ENCODE measurements at regions not wholly inside any gene's neighbourhood (a gene's known extent, or its start where the extent isn't known, plus 50 kb on each side); places are given as distances from the start of the nearest gene placed in this dataset.

GRCh38 chr3:107428051-107428858, 51.0 kb downstream of the CCDC54 start:
- DNase-seq (ENCODE audit: low read depth, low spot score) = no peak

- DNase-seq (ENCODE audit: low read depth, low spot score) = peak; percentile 73
Measured at GRCh38 chr3:107429320-107430181, 52.3 kb downstream of the CCDC54 start.

GRCh38 chr3:107430214-107430995, 53.2 kb downstream of the CCDC54 start:
- DNase-seq (ENCODE audit: low read depth, low spot score) = no peak

- no peak for DNase-seq (ENCODE audit: low read depth, low spot score)
Measured at GRCh38 chr3:107430996-107431245, 53.7 kb downstream of the CCDC54 start.

- no peak for DNase-seq (ENCODE audit: low read depth, low spot score)
Measured at GRCh38 chr3:107431246-107432012, 54.2 kb downstream of the CCDC54 start.

GRCh38 chr3:107432013-107432515, 54.8 kb downstream of the CCDC54 start:
- DNase-seq (ENCODE audit: low read depth, low spot score) = no peak

GRCh38 chr3:107432646-107433045, 55.4 kb downstream of the CCDC54 start:
- DNase-seq (ENCODE audit: low read depth, low spot score) = no peak

- DNase-seq (ENCODE audit: low read depth, low spot score) = no peak
Measured at GRCh38 chr3:107436029-107436428, 58.8 kb downstream of the CCDC54 start.

- no peak for DNase-seq (ENCODE audit: low read depth, low spot score)
Measured at GRCh38 chr3:107438671-107439070, 61.4 kb downstream of the CCDC54 start.

- DNase-seq (ENCODE audit: low read depth, low spot score) = no peak
Measured at GRCh38 chr3:107441617-107442016, 64.4 kb downstream of the CCDC54 start.

- DNase-seq (ENCODE audit: low read depth, low spot score) = no peak
Measured at GRCh38 chr3:107443461-107443860, 66.2 kb downstream of the CCDC54 start.

GRCh38 chr3:107446706-107447105, 69.5 kb downstream of the CCDC54 start:
- DNase-seq (ENCODE audit: low read depth, low spot score) = no peak

GRCh38 chr3:107450254-107450893, 72.4 kb upstream of the BBX start:
- no peak for DNase-seq (ENCODE audit: low read depth, low spot score)

GRCh38 chr3:107452436-107452835, 70.3 kb upstream of the BBX start:
- no peak for DNase-seq (ENCODE audit: low read depth, low spot score)

GRCh38 chr3:107453504-107453903, 69.3 kb upstream of the BBX start:
- no peak for DNase-seq (ENCODE audit: low read depth, low spot score)

- no peak for DNase-seq (ENCODE audit: low read depth, low spot score)
Measured at GRCh38 chr3:107455621-107456020, 67.1 kb upstream of the BBX start.

- DNase-seq (ENCODE audit: low read depth, low spot score) = no peak
Measured at GRCh38 chr3:107456501-107456900, 66.3 kb upstream of the BBX start.

GRCh38 chr3:107458871-107459270, 63.9 kb upstream of the BBX start:
- no peak for DNase-seq (ENCODE audit: low read depth, low spot score)

- DNase-seq (ENCODE audit: low read depth, low spot score) = no peak
Measured at GRCh38 chr3:107461721-107462120, 61.0 kb upstream of the BBX start.

- DNase-seq (ENCODE audit: low read depth, low spot score) = no peak
Measured at GRCh38 chr3:107464037-107464436, 58.7 kb upstream of the BBX start.

Measured in smooth muscle cell of the brain vasculature (primary cell).